ENCODE measurements at regions not wholly inside any gene's neighbourhood (a gene's known extent, or its start where the extent isn't known, plus 50 kb on each side); places are given as distances from the start of the nearest gene placed in this dataset.
"Not testable (repeated sequence)": the region's sequence is repeated elsewhere in the genome, so short reads cannot be mapped to it uniquely, and the experiment has no call there.

DNA sequence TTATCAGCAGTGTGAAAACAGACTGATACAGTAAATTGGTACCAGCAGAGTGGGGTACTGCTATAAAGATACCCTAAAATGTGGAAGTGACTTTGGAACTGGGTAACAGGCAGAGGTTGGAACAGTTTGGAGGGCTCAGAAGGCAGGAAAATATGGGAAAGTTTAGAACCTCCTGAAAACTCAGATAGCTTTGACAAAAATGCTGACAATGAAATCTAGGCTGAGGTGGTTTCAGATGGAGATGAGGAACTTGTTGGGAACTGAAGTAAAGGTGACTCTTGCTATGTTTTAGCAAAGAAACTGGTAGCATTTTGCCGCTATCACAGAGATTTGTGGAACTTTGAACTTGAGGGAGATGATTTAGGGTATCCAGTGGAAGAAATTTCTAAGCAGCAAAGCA lies 75.1 kb downstream of the ZNF518B start:
- H4K5ac ChIP-seq (ENCODE audit: low read depth, low read length); H3K9me3 ChIP-seq (ENCODE audit: control insufficient read depth, insufficient read depth, low read length); H3K56ac ChIP-seq (ENCODE audit: extremely low read depth, insufficient read depth, low read length); H3K4me2 ChIP-seq (ENCODE audit: low read depth, low read length); H2AK9ac ChIP-seq (replicated peaks; ENCODE audit: low read depth, low read length, poor library complexity); H3K9me1 ChIP-seq (ENCODE audit: insufficient read depth, low read length); CTCF ChIA-PET; ATAC-seq (ENCODE audit: low read depth); H3K27me3 ChIP-seq (ENCODE audit: control insufficient read depth, insufficient read depth, low read length); H4K20me1 ChIP-seq (ENCODE audit: insufficient read depth, low read length); in situ Hi-C loops (cut with MboI; ENCODE audit: low sequenced_read_pairs); H2BK20ac ChIP-seq (ENCODE audit: low read depth, low read length); H3K18ac ChIP-seq (ENCODE audit: low read depth, low read length); H3K23ac ChIP-seq (ENCODE audit: low read depth, low read length); DNase-seq; H3K14ac ChIP-seq (replicated peaks; ENCODE audit: low read depth, low read length); H3K36me3 ChIP-seq (ENCODE audit: control insufficient read depth, insufficient read depth, low read length); BruUV-seq (replicated peaks); H3K79me1 ChIP-seq (ENCODE audit: low read depth in 1 of 2, low read length in 2 of 2); H3K4me1 ChIP-seq (ENCODE audit: control insufficient read depth, insufficient read depth, low read length); POLR2A ChIA-PET (ENCODE audit: unreplicated experiment); H4K91ac ChIP-seq (ENCODE audit: insufficient read depth, low read depth, low read length); H2BK5ac ChIP-seq (ENCODE audit: low read depth, low read length, poor library complexity, severe bottlenecking); H4K8ac ChIP-seq (ENCODE audit: low read depth in 2 of 2, low read length in 2 of 2); H2AK5ac ChIP-seq (ENCODE audit: low read depth, low read length); H2AFZ ChIP-seq (replicated peaks; ENCODE audit: low read length, poor library complexity); H3K4ac ChIP-seq (ENCODE audit: low read depth, low read length); H3K9ac ChIP-seq (ENCODE audit: low read depth, low read length); dilution Hi-C loops (cut with HindIII; ENCODE audit: low sequenced_read_pairs, unreplicated experiment); intact Hi-C loops (cut with micrococcal nuclease); H3K4me3 ChIP-seq (ENCODE audit: insufficient read depth, low read depth, low read length); H2BK120ac ChIP-seq (ENCODE audit: low read depth, low read length); H2BK15ac ChIP-seq (ENCODE audit: low read depth, low read length); H3K27ac ChIP-seq (ENCODE audit: insufficient read depth, low read length): not testable (repeated sequence)
- 40% methylated on average over 1 of the region's 1 CpG; no CpG with 5 or more reads in 1 of the 2 experiments for WGBS, 2 experiments (ENCODE audit: extremely low coverage in 2 of 2, insufficient read length in 1 of 2)
